SK-N-SH treated with all-trans-retinoic acid at 6 μM for 48 hours (cell line): ENCODE measurements at regions not wholly inside any gene's neighbourhood (a gene's known extent, or its start where the extent isn't known, plus 50 kb on each side); places are given as distances from the start of the nearest gene placed in this dataset.

Experiments
- BACH2 ChIP-seq: fragments of 250-450 bp; sonication (Bioruptor Pico); IDR thresholded peaks from 2 replicates; pipeline ENCODE4 v1.9.0; 2021; ENCODE audit warnings: mild to moderate bottlenecking, borderline replicate concordance
- ESRRG ChIP-seq: fragments of 250-450 bp; sonication (Bioruptor Pico); IDR thresholded peaks from 2 replicates; pipeline ENCODE4 v1.6.1; 2021; ENCODE audit warnings: mild to moderate bottlenecking
- SNAI2 ChIP-seq: fragments of 250-450 bp; sonication (Bioruptor Pico); IDR thresholded peaks from 2 replicates; pipeline ENCODE4 v1.5.0; 2020; ENCODE audit warnings: mild to moderate bottlenecking, moderate library complexity
- ZC3H10 ChIP-seq: fragments of 250-450 bp; sonication (Bioruptor Pico); IDR thresholded peaks from 2 replicates; pipeline ENCODE4 v1.5.1; 2021; ENCODE audit warnings: mild to moderate bottlenecking, moderate library complexity
- ZFP30 ChIP-seq: fragments of 450-650 bp; formaldehyde crosslinking; IDR thresholded peaks from 2 replicates; pipeline ENCODE4 v1.5.0; 2022; ENCODE audit warnings: mild to moderate bottlenecking, moderate library complexity
- ZNF565 ChIP-seq: fragments of 450-650 bp; formaldehyde crosslinking; conservative IDR thresholded peaks from 2 replicates; pipeline ENCODE4 v1.5.0; 2020; ENCODE audit warnings: low read depth, mild to moderate bottlenecking, moderate library complexity

GRCh38 chr10:35749230-35749629, 107.1 kb upstream of the FZD8 start:
- no peak for TF ChIP-seq BACH2 (CRISPR knock-in tag)
- no peak for TF ChIP-seq ZFP30 (CRISPR knock-in tag)
- no peak for TF ChIP-seq ZNF565 (CRISPR knock-in tag)
- TF ChIP-seq ZC3H10 (CRISPR knock-in tag): no peak
- TF ChIP-seq SNAI2 (CRISPR knock-in tag): no peak
- no peak for TF ChIP-seq ESRRG
